Right ventricle myocardium inferior (tissue), 1 donor: ENCODE measurements at regions not wholly inside any gene's neighbourhood (a gene's known extent, or its start where the extent isn't known, plus 50 kb on each side); places are given as distances from the start of the nearest gene placed in this dataset.
"Not testable (repeated sequence)": the region's sequence is repeated elsewhere in the genome, so short reads cannot be mapped to it uniquely, and the experiment has no call there.

Source experiments
- ATAC-seq: fragments of 200-7000 bp; cut with Tn5 transposase; one replicate; pipeline ENCODE4 v1.9.1; 2020; ENCODE audit warnings: mild to moderate bottlenecking, moderate library complexity
- DNase-seq: peaks from one replicate; pipeline ENCODE4 v3.0.0; 2021; ENCODE audit errors: missing footprints
- intact Hi-C: fragments of 100-400 bp; cut with DNase I; formaldehyde crosslinking; loops from one replicate; pipeline ENCODE4 v1.11.0; 2022
- donor health status: DM: no; HTN: yes; CAD: no; lungs with severe emphysema.

- ATAC-seq (no peak), DNase-seq (no peak)
- intact Hi-C loops, result no loop called here
These were observed 447.9 kb downstream of the TFAP2B start for GRCh38 chr6:51266604-51267003.

GRCh38 chr6:51268666-51269065 is 450.0 kb downstream of the TFAP2B start:
- ATAC-seq (no peak), DNase-seq (no peak)
- intact Hi-C loops, result no loop called here

GRCh38 chr6:51269876-51270275 is 451.2 kb downstream of the TFAP2B start:
- ATAC-seq (no peak), DNase-seq (no peak)
- intact Hi-C loops, result no loop called here

- no peak for DNase-seq
- ATAC-seq, result no peak
- intact Hi-C loops, result no loop called here
These were observed 452.9 kb downstream of the TFAP2B start for GRCh38 chr6:51271615-51272014.

GRCh38 chr6:51273228-51273961 is 454.7 kb downstream of the TFAP2B start:
- ATAC-seq (peak; percentile 83), DNase-seq (no peak)
- intact Hi-C loops, result no loop called here

GRCh38 chr6:51277474-51277873 is 458.8 kb downstream of the TFAP2B start:
- DNase-seq (no peak), ATAC-seq (no peak)
- intact Hi-C loops, result no loop called here

- intact Hi-C loops, result no loop called here
- no peak for ATAC-seq
- no peak for DNase-seq
These were observed 463.4 kb downstream of the TFAP2B start for GRCh38 chr6:51282026-51282425.

GRCh38 chr6:51283723-51284355 is 465.2 kb downstream of the TFAP2B start:
- intact Hi-C loops, result no loop called here
- DNase-seq, result no peak
- no peak for ATAC-seq

GRCh38 chr6:51285876-51286275 is 467.2 kb downstream of the TFAP2B start:
- intact Hi-C loops, result no loop called here
- no peak for DNase-seq
- ATAC-seq, result no peak

GRCh38 chr6:51289041-51289440 is 470.4 kb downstream of the TFAP2B start:
- DNase-seq, result no peak
- intact Hi-C loops, result no loop called here
- no peak for ATAC-seq

GRCh38 chr6:51292659-51293058 is 474.0 kb downstream of the TFAP2B start:
- ATAC-seq (no peak), DNase-seq (no peak)
- intact Hi-C loops, result no loop called here

GRCh38 chr6:51299621-51300380 is 481.1 kb downstream of the TFAP2B start:
- intact Hi-C loops, result no loop called here
- ATAC-seq (no peak), DNase-seq (no peak)

- intact Hi-C loops, result no loop called here
- ATAC-seq (no peak), DNase-seq (no peak)
These were observed 481.8 kb downstream of the TFAP2B start for GRCh38 chr6:51300510-51300909.

GRCh38 chr6:51301962-51302361 is 483.3 kb downstream of the TFAP2B start:
- intact Hi-C loops, result no loop called here
- no peak for DNase-seq
- ATAC-seq, result no peak

GRCh38 chr6:51302431-51302830 is 483.8 kb downstream of the TFAP2B start:
- intact Hi-C loops, result no loop called here
- ATAC-seq, result no peak
- no peak for DNase-seq

GRCh38 chr6:51303338-51303737 is 484.7 kb downstream of the TFAP2B start:
- ATAC-seq, result no peak
- no peak for DNase-seq
- intact Hi-C loops, result no loop called here

GRCh38 chr6:51314965-51315364 is 496.3 kb downstream of the TFAP2B start:
- ATAC-seq (no peak), DNase-seq (no peak)
- intact Hi-C loops, result no loop called here

GRCh38 chr6:51318674-51319073 is 500.0 kb downstream of the TFAP2B start:
- intact Hi-C loops, result no loop called here
- ATAC-seq (no peak), DNase-seq (no peak)

GRCh38 chr6:51321477-51321876 is 502.8 kb downstream of the TFAP2B start:
- ATAC-seq, intact Hi-C loops, DNase-seq: not testable (repeated sequence)

GRCh38 chr6:51322505-51322904 is 503.8 kb downstream of the TFAP2B start:
- intact Hi-C loops, result no loop called here
- ATAC-seq (no peak), DNase-seq (no peak)
